Body of pancreas (tissue), 4 donors: ENCODE measurements at regions not wholly inside any gene's neighbourhood (a gene's known extent, or its start where the extent isn't known, plus 50 kb on each side); places are given as distances from the start of the nearest gene placed in this dataset.

Source experiments
- ATAC-seq: fragments of 150-250 bp; one replicate; pipeline ENCODE4 v1.9.1; 2016
- DNase-seq, 4 donors: peaks; one replicate each; pipeline ENCODE4 v3.0.0-alpha.2; 2019
- H3K27ac ChIP-seq, 4 donors: fragments of 200-600 bp; sonication (generic); 1 replicate in 3 of 4; 2 replicates in 1 of 4; pipeline versions ENCODE4 v1.5.1 to v1.6.1; 2016 to 2019; ENCODE audit warnings: mild to moderate bottlenecking in 1 of 4, mixed read lengths in 1 of 4, moderate library complexity in 1 of 4
- H3K27me3 ChIP-seq, 2 donors: fragments of 200-600 bp; sonication (generic); one replicate each; pipeline ENCODE4 v1.6.0; 2016; ENCODE audit warnings: mild to moderate bottlenecking in 1 of 2
- H3K36me3 ChIP-seq, 2 donors: fragments of 200-600 bp; sonication (generic); replicated peaks in 1 of 2; 2 replicates each; pipeline ENCODE4 v1.5.1; 2016; ENCODE audit warnings: low read depth in 2 of 2; ENCODE audit not compliant: insufficient read depth in 1 of 2
- H3K4me1 ChIP-seq: fragments of 200-600 bp; sonication (generic); one replicate; pipeline ENCODE4 v1.6.0; 2016
- H3K4me3 ChIP-seq, 2 donors: fragments of 200-600 bp; sonication (generic); 1 replicate in 1 of 2; 2 replicates in 1 of 2; pipeline ENCODE4 v1.5.1; 2016 to 2019
- H3K9me3 ChIP-seq, 3 donors: fragments of 200-600 bp; sonication (generic); 1 replicate in 2 of 3; 2 replicates in 1 of 3; pipeline ENCODE4 v1.5.1; 2016
- CTCF ChIP-seq, 7 experiments: fragments of 450-650 bp in 4 of 7; fragments of 200-600 bp in 3 of 7; sonication (generic) in 3 of 7; IDR thresholded peaks; one replicate each; pipeline ENCODE4 v1.5.1; 2016 to 2019; ENCODE audit warnings: antibody characterized with exemption in 7 of 7
- POLR2A ChIP-seq, 3 donors: fragments of 450-650 bp; IDR thresholded peaks; one replicate each; pipeline ENCODE4 v1.6.1; 2016; ENCODE audit warnings: antibody characterized with exemption in 3 of 3, mild to moderate bottlenecking in 2 of 3
- WGBS, 2 donors: methylation state at CpG; one replicate each; pipeline ENCODE4 v1.1.5; 2017; 5-methylcytosine and 5-hydroxymethylcytosine counted together
- intact Hi-C: fragments of 100-400 bp; cut with DNase I; formaldehyde crosslinking; loops from one replicate; pipeline ENCODE4 v1.15.1; 2023

- Histone ChIP-seq H3K27me3 (no peaks in the 10 kb centered on the region), H3K27ac (no peak overlapping the region), H3K36me3 (no peaks in the 10 kb centered on the region), H3K9me3 (no peaks in the 10 kb centered on the region), H3K4me1 (no peaks in the 10 kb centered on the region), H3K4me3 (no peak overlapping the region)
- WGBS, 2 donors, result 28 to 30% methylated on average over 2 of the region's 2 CpGs
- DNase-seq (no peak), ATAC-seq (no peak)
- intact Hi-C loops, result no loop called here
- TF ChIP-seq CTCF (IDR thresholded peaks at IDR 0.05) (no peak), POLR2A (IDR thresholded peaks at IDR 0.05) (no peak)
Observed at GRCh38 chr18:41753826-41754225, 201.2 kb upstream of the PIK3C3 start.

DNA sequence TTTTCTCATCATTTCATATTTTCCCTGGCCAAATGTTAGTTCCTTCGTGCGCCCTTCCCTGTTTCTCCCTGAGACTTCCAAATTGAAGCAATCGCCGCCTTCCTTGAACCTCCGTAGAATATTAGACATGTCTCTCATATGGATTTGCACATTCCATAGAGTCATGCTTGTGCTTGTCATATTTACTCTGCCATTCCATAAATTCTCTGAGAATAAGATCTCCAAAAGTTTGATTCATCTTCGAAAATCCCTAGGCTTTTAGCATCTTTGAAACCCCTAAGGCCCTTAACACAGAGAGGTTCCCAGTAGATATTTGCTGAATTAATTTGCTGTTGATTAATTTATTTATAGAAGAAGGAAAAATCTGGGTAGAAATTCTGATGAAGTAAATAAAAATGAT, 202.2 kb upstream of the PIK3C3 start:
- DNase-seq, result no peak
- intact Hi-C loops, result no loop called here

GRCh38 chr18:41751652-41752051, 203.4 kb upstream of the PIK3C3 start:
- TF ChIP-seq POLR2A (IDR thresholded peaks at IDR 0.05) (no peak), CTCF (IDR thresholded peaks at IDR 0.05) (no peak)
- 14 to 19% methylated on average over 1 of the region's 1 CpG for WGBS, 2 donors
- Histone ChIP-seq H3K9me3 (no peaks in the 10 kb centered on the region), H3K27ac (no peak overlapping the region), H3K36me3 (no peaks in the 10 kb centered on the region), H3K4me1 (no peaks in the 10 kb centered on the region), H3K4me3 (no peak overlapping the region), H3K27me3 (no peaks in the 10 kb centered on the region)
- ATAC-seq, result no peak
- intact Hi-C loops, result no loop called here
- DNase-seq, result no peak

More for the DNA sequence above, 202.2 kb upstream of the PIK3C3 start:
- no peaks in the 10 kb centered on the region for H3K36me3 ChIP-seq
- H3K4me3 ChIP-seq, result no peak overlapping the region
- H3K27me3 ChIP-seq, result no peaks in the 10 kb centered on the region
- H3K9me3 ChIP-seq, result no peaks in the 10 kb centered on the region
- TF ChIP-seq POLR2A (IDR thresholded peaks at IDR 0.05) (no peak), CTCF (IDR thresholded peaks at IDR 0.05) (no peak)
- 72 to 85% methylated on average over 6 of the region's 6 CpGs for WGBS, 2 donors
- no peak for ATAC-seq
- no peak overlapping the region for H3K27ac ChIP-seq
- H3K4me1 ChIP-seq, result no peaks in the 10 kb centered on the region

DNA sequence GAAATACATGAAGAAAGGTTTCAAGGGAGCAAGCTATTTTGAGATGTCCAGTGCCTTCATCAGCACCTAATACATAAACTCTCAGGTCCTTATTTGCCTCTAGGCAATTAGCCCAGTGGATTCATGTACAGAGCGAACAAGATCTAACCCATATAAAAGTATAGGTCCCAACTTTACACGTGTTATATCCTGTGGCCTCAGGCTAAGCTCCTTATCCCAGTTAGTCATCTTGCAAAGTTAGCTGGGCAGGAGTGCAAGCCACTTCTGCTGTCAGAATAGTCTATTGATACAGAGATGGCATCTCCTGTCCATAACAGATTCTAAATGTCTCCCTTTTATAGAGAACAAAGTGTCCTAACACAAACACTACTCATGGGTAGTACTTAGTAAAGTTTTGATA, 203.9 kb upstream of the PIK3C3 start:
- no peaks in the 10 kb centered on the region for H3K4me1 ChIP-seq
- 68 to 72% methylated on average over 2 of the region's 2 CpGs for WGBS, 2 donors
- intact Hi-C loops, result no loop called here

More for the DNA sequence above, 203.9 kb upstream of the PIK3C3 start:
- DNase-seq (no peak), ATAC-seq (no peak)
- Histone ChIP-seq H3K9me3 (no peaks in the 10 kb centered on the region), H3K27ac (no peak overlapping the region), H3K36me3 (no peaks in the 10 kb centered on the region), H3K4me3 (no peak overlapping the region), H3K27me3 (no peaks in the 10 kb centered on the region)
- no peak for TF ChIP-seq POLR2A (IDR thresholded peaks at IDR 0.05)
- TF ChIP-seq CTCF (IDR thresholded peaks at IDR 0.05), result no peak
